ENCODE measurements at regions not wholly inside any gene's neighbourhood (a gene's known extent, or its start where the extent isn't known, plus 50 kb on each side); places are given as distances from the start of the nearest gene placed in this dataset.

GRCh38 chr1:115412286-115412685, 74.2 kb upstream of the NGF start:
- Mint-ChIP-seq H3K27me3 (no peaks in the 10 kb centered on the region), H3K4me3 (no peak overlapping the region), H3K27ac (no peak overlapping the region), H3K9me3 (peaks cover 0 to 11% (median 10%) of the 10 kb centered on the region in 3 donors), H3K36me3 (no peaks in the 10 kb centered on the region), H3K4me1 (no peaks in the 10 kb centered on the region)

DNA sequence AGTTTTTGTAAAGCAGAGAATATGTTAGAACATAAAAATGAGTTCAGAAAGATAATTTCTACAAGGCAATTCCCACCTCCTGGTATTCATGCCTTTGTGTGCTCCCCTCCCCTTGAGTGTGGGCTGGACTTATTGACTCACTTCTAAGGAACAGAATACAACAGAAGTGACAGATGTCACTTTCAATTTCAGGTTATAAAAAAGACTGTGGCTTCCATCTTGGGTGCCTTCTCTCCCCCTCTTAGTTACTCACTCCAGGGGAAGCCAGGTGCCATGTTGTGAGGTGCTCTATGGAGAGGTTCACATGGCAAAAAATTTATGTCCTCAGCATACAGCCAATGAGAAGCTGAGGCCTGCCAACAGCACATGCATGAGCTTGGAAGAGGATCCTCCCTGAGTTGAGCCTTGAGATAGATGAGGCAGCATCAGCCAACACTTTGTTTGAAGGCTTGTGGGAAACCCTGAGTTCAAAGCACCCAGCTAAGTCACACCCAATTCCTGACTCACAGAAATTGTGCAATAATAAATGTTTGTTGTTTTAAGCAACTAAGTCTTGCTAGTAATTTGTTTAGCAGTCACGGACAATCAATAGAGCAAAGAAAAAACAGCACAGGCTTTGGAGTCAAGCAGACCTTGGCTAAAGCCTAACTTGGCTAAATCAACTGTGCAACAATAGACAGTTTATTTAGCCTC, 73.5 kb upstream of the NGF start:
- H3K9me3 Mint-ChIP-seq, result peaks cover 2 to 8% (median 7%) of the 10 kb centered on the region in 3 donors
- no peaks in the 10 kb centered on the region for H3K36me3 Mint-ChIP-seq
- H3K4me3 Mint-ChIP-seq, result no peak overlapping the region
- no peak overlapping the region for H3K27ac Mint-ChIP-seq
- no peaks in the 10 kb centered on the region for H3K4me1 Mint-ChIP-seq
- peaks cover 5% of the 10 kb centered on the region for H3K27me3 Mint-ChIP-seq

DNA sequence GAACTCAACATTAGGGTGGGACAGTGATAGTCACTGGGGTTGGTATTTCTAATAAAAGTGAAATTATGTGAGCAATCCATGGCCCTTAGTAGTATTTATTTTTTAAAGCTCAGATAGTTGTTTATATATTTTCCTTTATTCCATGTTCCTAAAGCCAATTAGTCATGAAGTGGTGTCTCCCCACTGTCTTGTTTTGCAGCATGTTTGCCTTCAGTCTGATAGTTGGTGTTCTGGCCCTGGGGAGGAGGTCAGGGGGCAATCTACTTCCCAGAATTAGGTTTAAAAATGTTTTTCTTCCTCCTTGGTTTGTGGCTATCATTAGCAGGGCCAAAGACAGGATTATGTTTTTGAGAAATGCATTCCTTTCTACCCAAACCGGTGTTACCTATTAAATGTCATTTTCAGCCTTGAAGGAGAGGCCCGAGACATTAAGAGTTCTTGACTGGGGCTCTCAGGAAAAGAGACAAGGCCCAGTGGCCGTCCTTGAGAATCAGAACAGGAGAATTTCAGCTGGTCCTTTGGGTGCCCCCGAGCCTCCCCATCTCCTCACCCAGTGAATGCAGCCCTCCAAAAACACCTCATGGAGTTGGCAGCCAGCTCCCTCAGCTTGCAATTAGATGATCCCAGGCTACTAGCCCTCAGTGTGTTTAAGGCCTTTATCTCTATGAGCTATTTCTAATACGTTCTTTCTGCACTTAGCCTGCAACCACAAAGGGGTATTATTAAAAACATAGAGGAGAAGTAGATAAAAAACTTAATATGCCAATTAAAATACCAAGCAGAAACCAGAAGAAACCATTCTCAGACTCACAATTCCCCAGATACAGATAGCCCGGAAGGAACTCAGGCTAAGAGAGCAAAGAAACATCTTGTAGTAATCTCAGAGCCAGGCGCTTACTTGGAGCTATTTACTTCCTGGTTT, 71.3 kb upstream of the NGF start:
- peaks cover 8% of the 10 kb centered on the region for H3K27me3 Mint-ChIP-seq
- no peak overlapping the region for H3K4me3 Mint-ChIP-seq
- H3K36me3 Mint-ChIP-seq, result no peaks in the 10 kb centered on the region
- H3K9me3 Mint-ChIP-seq, result peaks cover 4 to 11% (median 8%) of the 10 kb centered on the region in 3 donors
- H3K4me1 Mint-ChIP-seq, result no peaks in the 10 kb centered on the region
- no peak overlapping the region for H3K27ac Mint-ChIP-seq

DNA sequence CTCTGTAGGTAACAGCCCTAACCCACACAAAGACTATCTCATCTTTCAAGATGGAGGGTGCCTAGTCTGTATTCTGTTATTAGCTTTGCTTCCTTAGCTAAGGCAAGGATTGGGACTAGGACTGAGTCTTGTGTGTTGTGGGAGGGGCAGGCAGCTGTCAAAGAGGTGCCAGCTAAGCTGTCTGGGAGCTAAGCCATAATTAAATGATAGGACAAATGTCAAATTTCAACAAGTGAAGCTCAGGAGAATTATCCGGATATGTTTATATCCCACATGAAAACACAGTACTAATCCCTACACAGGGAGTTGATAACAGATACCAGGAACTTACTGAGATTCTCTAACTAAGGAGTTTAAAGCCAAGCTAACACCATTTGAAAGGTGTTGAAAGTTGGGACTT, 70.5 kb upstream of the NGF start:
- peaks cover 4 to 11% (median 8%) of the 10 kb centered on the region in 3 donors for H3K9me3 Mint-ChIP-seq
- H3K27ac Mint-ChIP-seq, result no peak overlapping the region
- no peaks in the 10 kb centered on the region for H3K4me1 Mint-ChIP-seq
- H3K4me3 Mint-ChIP-seq, result no peak overlapping the region
- peaks cover 8% of the 10 kb centered on the region for H3K27me3 Mint-ChIP-seq
- no peaks in the 10 kb centered on the region for H3K36me3 Mint-ChIP-seq

GRCh38 chr1:115404911-115405310, 66.9 kb upstream of the NGF start:
- Mint-ChIP-seq H3K27me3 (peaks cover 8% of the 10 kb centered on the region), H3K4me1 (no peaks in the 10 kb centered on the region), H3K36me3 (no peaks in the 10 kb centered on the region), H3K27ac (no peak overlapping the region), H3K4me3 (no peak overlapping the region), H3K9me3 (peaks cover 0 to 11% (median 5%) of the 10 kb centered on the region in 3 donors)

- peaks cover 0 to 11% (median 3%) of the 10 kb centered on the region in 3 donors for H3K9me3 Mint-ChIP-seq
- no peak overlapping the region for H3K4me3 Mint-ChIP-seq
Observed at GRCh38 chr1:115402753-115403184, 64.7 kb upstream of the NGF start.

GRCh38 chr1:115401676-115402075, 63.6 kb upstream of the NGF start:
- Mint-ChIP-seq H3K4me3 (no peak overlapping the region), H3K9me3 (peaks cover 0 to 10% (median 0%) of the 10 kb centered on the region in 3 donors), H3K4me1 (no peaks in the 10 kb centered on the region), H3K27me3 (peaks cover 4% of the 10 kb centered on the region), H3K27ac (no peak overlapping the region), H3K36me3 (no peaks in the 10 kb centered on the region)

More at GRCh38 chr1:115402753-115403184, 64.7 kb upstream of the NGF start:
- peaks cover 8% of the 10 kb centered on the region for H3K27me3 Mint-ChIP-seq
- no peaks in the 10 kb centered on the region for H3K36me3 Mint-ChIP-seq
- H3K27ac Mint-ChIP-seq, result no peak overlapping the region
- H3K4me1 Mint-ChIP-seq, result no peaks in the 10 kb centered on the region

DNA sequence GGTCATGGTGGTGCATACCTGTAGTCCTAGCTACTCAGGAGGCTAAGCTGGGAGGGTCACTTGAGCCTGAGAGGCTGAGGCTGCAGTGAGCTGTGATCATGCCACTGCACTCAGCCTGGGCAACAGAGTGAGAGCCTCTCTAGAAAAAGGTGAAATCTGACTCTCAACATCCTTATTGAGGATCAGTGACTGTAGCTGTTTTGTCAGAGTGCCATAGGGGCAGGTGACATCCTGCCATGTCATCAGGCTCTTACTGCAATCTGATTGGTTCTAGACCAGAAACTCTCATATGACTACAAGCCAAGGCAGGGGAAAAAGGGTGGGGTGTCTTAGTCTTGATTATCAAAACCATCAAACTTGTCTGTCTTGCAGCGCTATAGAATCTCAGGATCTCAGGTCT, 62.8 kb upstream of the NGF start:
- H3K27ac Mint-ChIP-seq, result no peak overlapping the region
- no peaks in the 10 kb centered on the region for H3K36me3 Mint-ChIP-seq
- H3K4me1 Mint-ChIP-seq, result no peaks in the 10 kb centered on the region
- no peak overlapping the region for H3K4me3 Mint-ChIP-seq
- peaks cover 3% of the 10 kb centered on the region for H3K27me3 Mint-ChIP-seq
- peaks cover 0 to 4% (median 0%) of the 10 kb centered on the region in 3 donors for H3K9me3 Mint-ChIP-seq

DNA sequence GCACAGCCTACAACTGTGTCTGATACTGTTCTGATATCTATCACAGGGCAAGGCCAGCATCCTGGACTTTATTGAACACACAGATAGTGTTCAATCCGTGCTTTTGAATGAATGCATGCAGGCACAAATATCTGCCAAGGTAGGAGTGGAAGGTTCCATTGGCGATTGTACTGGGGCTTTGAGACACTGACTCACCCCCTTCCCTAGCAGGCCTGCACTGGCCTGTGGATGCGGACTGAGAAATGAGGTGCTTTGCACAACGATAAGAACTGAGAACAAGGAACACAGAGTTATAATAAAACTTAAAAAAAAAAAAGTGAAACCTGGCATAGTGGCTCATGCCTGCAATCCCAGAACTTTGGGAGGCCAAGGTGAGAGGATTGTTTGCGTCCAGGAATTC, 62.4 kb upstream of the NGF start:
- no peaks in the 10 kb centered on the region for H3K4me1 Mint-ChIP-seq
- H3K4me3 Mint-ChIP-seq, result no peak overlapping the region
- H3K9me3 Mint-ChIP-seq, result peaks cover 0 to 4% (median 0%) of the 10 kb centered on the region in 3 donors
- no peak overlapping the region for H3K27ac Mint-ChIP-seq
- no peaks in the 10 kb centered on the region for H3K36me3 Mint-ChIP-seq
- H3K27me3 Mint-ChIP-seq, result peaks cover 3% of the 10 kb centered on the region

DNA sequence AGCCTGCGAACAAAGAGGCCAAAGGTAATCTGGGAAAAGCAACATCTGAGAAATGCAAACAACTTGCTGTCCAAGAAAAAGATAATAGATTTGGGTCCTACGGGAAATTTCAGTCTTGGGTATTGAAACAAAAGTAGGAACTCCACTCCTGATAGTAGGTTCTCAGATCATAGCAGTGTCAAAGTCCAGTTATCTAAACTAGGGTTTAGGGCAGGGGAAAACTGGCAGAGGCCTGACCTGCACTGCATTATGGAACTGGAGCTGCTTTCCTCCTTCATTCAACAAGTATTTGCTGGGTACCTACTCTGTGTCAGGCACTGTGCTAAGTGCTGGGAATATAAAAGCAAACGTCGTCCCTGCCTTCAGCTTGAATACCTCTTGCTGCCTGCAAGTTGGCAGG, 60.7 kb upstream of the NGF start:
- Mint-ChIP-seq H3K27me3 (no peaks in the 10 kb centered on the region), H3K27ac (peak overlapping the region in 1 of 3 donors; percentile 64), H3K36me3 (no peaks in the 10 kb centered on the region), H3K9me3 (no peaks in the 10 kb centered on the region), H3K4me1 (no peaks in the 10 kb centered on the region), H3K4me3 (no peak overlapping the region)

Measured in IgD-negative memory B cell (primary cell).